OCI-LY7 (cell line): ENCODE measurements at regions not wholly inside any gene's neighbourhood (a gene's known extent, or its start where the extent isn't known, plus 50 kb on each side); places are given as distances from the start of the nearest gene placed in this dataset.

Experiments
- EZH2phosphoT487 ChIP-seq: fragments of 200-600 bp; sonication (generic); IDR thresholded peaks from 2 replicates; pipeline ENCODE4 v1.6.1; 2018; ENCODE audit warnings: low read depth, borderline replicate concordance, mild to moderate bottlenecking, mixed run types, antibody characterized with exemption, low read length, moderate library complexity, mixed read lengths
- TF ChIP-seq, protein P1 (sequence below): fragments of 200-600 bp; sonication (generic); conservative IDR thresholded peaks from 2 replicates; pipeline ENCODE4 v1.5.1; 2014; ENCODE audit warnings: mild to moderate bottlenecking, antibody characterized with exemption, low read length, moderate library complexity, mixed read lengths

- TF ChIP-seq, protein P1, sequence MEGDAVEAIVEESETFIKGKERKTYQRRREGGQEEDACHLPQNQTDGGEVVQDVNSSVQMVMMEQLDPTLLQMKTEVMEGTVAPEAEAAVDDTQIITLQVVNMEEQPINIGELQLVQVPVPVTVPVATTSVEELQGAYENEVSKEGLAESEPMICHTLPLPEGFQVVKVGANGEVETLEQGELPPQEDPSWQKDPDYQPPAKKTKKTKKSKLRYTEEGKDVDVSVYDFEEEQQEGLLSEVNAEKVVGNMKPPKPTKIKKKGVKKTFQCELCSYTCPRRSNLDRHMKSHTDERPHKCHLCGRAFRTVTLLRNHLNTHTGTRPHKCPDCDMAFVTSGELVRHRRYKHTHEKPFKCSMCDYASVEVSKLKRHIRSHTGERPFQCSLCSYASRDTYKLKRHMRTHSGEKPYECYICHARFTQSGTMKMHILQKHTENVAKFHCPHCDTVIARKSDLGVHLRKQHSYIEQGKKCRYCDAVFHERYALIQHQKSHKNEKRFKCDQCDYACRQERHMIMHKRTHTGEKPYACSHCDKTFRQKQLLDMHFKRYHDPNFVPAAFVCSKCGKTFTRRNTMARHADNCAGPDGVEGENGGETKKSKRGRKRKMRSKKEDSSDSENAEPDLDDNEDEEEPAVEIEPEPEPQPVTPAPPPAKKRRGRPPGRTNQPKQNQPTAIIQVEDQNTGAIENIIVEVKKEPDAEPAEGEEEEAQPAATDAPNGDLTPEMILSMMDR, result no peak
- TF ChIP-seq EZH2phosphoT487, result no peak
These were observed 79.5 kb downstream of the IRF2BPL start for GRCh38 chr14:76948976-76949375.
